HG03045 (cell line): ENCODE measurements at regions not wholly inside any gene's neighbourhood (a gene's known extent, or its start where the extent isn't known, plus 50 kb on each side); places are given as distances from the start of the nearest gene placed in this dataset.
"Not testable (repeated sequence)": the region's sequence is repeated elsewhere in the genome, so short reads cannot be mapped to it uniquely, and the experiment has no call there.

Experiments used
- ATAC-seq: cut with Tn5 transposase; IDR thresholded peaks from one replicate; pipeline ENCODE4 v1.9.1; 2021; ENCODE audit warnings: mild to moderate bottlenecking, moderate library complexity; ENCODE audit not compliant: unreplicated experiment

- no peak for ATAC-seq
Observed at GRCh38 chr3:181610083-181610972, 101.4 kb upstream of the SOX2 start.

DNA sequence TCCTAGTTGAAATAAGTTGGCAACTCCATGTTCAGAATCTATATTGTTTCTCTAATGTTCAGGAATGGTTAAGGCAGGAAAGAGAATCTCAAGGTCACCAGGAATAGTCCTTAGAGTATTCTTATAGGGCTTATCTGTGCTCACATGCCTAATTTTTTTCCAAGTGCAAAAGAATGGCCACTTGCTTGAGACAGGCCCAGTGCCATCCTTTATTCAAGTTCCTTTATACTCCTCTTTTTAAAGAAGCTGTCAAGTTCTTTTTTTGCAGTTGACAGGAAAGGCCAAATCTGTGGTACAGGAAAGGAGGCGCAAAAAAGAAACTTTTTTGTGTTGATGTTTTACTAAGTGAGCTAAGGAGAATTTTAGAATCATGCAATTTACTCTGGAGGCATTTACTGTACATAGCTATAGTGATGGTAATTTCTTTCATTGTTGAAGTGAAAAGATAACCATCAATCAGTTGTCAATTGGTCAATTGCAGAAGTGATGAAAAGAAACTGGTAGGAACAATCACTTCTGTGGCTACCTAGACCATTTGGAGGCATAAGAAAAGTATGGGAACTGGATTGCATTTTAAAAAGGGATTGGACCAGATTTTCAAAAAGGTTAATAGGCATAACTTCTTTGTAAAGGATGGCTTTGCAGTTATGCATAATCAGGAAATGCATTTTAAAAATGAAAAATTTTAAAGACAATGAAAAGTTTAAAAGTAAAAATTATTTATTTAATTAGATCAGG is 102.5 kb upstream of the SOX2 start:
- ATAC-seq: no peak

- ATAC-seq: no peak
Observed at GRCh38 chr3:181604267-181604666, 107.5 kb upstream of the SOX2 start.

DNA sequence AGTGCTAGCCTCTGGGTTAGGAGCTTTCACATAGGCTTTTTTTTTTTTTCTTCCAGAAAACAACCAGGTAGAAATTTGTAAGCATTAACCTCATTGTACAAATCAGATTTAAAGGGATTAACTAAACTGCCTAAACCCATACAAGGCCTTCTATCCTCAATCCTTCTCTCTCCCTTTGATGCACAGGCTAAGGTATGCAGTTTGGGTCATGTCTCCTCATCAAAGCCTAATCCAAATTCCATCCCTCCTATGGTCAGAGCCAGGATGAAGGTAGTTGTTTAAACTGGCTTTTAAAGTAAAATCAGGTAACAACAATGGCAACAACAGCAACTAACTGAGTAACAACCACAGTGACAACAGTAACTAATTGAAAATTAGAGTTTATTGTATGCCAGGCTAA is 115.6 kb upstream of the SOX2 start:
- no peak for ATAC-seq

- not testable (repeated sequence) for ATAC-seq
Observed at GRCh38 chr3:181590939-181591338, 120.8 kb upstream of the SOX2 start.

GRCh38 chr3:181582619-181583018 is 129.1 kb upstream of the SOX2 start:
- ATAC-seq: no peak

- ATAC-seq: no peak
Observed at GRCh38 chr3:181581656-181582055, 130.1 kb upstream of the SOX2 start.

DNA sequence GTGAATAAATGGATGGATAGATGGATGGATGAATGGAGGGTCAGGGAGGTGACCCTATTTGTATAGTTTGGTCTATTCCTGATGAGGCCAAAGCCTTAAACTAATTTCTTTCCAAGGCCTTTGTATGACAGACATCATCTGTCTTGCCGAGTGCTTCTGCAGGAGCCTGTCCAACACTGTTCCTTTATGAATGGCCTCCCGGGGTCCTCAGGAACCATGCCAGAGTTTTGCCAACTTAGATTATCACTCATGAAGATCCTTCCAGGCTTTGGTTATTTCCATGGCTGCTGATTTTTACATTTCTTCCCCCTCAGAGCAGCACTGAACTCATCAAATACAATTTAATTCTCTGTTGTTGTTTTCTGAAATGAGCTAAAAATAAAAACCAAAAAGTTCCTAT is 133.0 kb upstream of the SOX2 start:
- ATAC-seq: no peak

GRCh38 chr3:181572432-181572831 is 139.3 kb upstream of the SOX2 start:
- no peak for ATAC-seq

DNA sequence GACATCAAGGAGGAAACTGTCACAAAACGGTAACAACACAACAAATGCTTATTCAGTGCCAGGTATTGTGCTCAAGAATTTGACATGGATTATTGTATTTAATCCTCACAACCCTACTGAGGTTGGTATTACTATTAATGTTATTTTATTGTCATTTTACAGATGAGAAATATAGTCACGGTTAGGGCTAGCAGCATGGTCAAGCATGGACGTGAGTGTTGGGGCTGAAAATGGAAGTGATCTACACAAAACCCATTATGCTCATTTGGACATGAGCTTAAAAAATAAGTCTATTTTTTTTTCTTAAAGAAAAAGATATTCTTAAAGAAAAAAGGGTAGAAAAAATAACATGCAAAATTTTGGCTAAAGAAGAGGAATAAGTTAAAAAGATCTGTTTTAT is 141.3 kb upstream of the SOX2 start:
- ATAC-seq: no peak

DNA sequence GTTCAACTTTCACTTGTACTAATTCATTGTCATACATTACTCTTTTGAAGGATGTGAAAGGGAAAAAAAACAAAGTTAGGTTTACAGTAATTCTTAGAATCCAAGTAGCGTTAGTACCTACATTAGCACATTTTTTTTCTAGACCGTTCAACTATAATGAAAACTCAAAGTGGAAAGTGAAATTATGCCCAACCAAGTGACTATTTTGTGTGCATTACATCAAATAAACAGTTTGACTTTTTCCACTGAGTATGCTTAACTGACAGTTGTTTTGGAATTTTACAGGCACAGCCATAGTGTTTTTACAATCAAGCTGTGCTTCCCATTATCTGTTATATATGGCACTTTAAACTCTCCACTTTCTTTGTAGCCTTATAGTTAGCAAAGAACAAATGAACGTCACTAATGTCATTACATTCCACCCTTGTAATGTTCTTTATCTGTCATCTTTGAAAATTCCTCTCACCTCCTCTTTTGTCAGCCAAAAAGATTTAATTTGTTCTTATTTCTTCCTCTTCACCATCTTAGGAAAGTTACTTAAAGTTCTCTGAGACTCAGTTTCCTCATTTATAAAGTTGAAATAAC is 142.3 kb upstream of the SOX2 start:
- ATAC-seq: no peak

GRCh38 chr3:181568693-181569092 is 143.0 kb upstream of the SOX2 start:
- no peak for ATAC-seq

GRCh38 chr3:181568248-181568647 is 143.5 kb upstream of the SOX2 start:
- no peak for ATAC-seq

GRCh38 chr3:181567311-181568075 is 144.2 kb upstream of the SOX2 start:
- ATAC-seq: no peak

- ATAC-seq: no peak
Observed at GRCh38 chr3:181565416-181565815, 146.3 kb upstream of the SOX2 start.

- no peak for ATAC-seq
Observed at GRCh38 chr3:181564222-181564621, 147.5 kb upstream of the SOX2 start.

GRCh38 chr3:181561139-181562031 is 150.3 kb upstream of the SOX2 start:
- ATAC-seq: no peak

GRCh38 chr3:181558870-181559269 is 152.9 kb upstream of the SOX2 start:
- ATAC-seq: no peak

DNA sequence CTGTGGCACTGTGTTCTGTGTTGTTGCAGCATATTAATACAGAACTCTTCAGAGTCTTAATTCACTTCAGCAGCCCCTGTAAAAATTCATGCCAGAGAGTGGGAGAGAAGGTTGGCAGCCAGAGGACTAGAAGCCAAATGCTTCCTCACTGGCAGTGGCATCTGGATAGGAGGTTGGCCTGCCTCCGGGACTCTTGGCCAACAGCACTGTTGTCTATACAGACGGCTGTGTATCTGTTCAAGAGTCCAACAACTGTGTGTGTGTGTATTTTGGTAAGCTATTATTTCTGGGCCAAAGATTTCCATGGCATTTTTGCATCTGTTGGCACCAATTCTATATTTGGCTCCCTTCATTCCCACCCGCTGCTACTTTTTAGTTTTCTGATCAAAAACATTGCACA is 156.0 kb upstream of the SOX2 start:
- ATAC-seq: no peak

DNA sequence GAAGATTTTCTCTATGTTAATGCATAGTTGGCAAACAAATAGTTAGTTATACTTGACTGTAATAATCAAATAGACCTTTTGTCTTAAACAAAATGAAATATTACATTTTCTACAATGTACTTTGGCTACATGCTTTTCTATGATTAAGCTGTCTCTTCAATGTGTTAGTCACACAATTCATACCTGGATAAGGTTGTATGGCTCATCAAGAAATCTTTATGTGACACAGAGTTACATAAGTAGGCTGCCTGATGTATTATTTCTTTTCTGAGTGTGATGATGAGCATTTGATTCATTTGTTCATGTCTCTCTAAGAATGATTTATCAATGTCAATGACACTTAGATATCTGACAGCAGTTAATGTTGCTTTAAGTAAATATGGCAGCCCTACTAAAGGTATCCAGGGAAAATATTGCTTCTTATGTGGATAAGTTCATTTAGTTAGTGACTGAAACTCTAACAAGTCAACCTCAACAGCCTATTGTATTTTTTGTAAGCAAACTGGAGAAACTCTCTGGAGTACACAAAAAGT is 157.4 kb upstream of the SOX2 start:
- ATAC-seq: no peak
